Tibial nerve (tissue), 4 donors: ENCODE measurements at regions not wholly inside any gene's neighbourhood (a gene's known extent, or its start where the extent isn't known, plus 50 kb on each side); places are given as distances from the start of the nearest gene placed in this dataset.

Experiments used
- CTCF ChIP-seq, 5 experiments: fragments of 200-600 bp in 3 of 5; fragments of 450-650 bp in 2 of 5; sonication (generic) in 3 of 5; IDR thresholded peaks; one replicate each; pipeline ENCODE4 v1.5.1; 2016 to 2019; ENCODE audit warnings: antibody characterized with exemption in 5 of 5, mild to moderate bottlenecking in 3 of 5, moderate library complexity in 2 of 5
- EP300 ChIP-seq, 2 donors: sonication (generic); formaldehyde crosslinking; IDR thresholded peaks; one replicate each; pipeline ENCODE4 v1.6.1; 2017; ENCODE audit warnings: antibody characterized with exemption in 2 of 2, mild to moderate bottlenecking in 1 of 2
- POLR2A ChIP-seq, 2 donors: fragments of 450-650 bp; IDR thresholded peaks; one replicate each; pipeline ENCODE4 v1.6.1; 2017; ENCODE audit warnings: antibody characterized with exemption in 2 of 2, mild to moderate bottlenecking in 2 of 2, moderate library complexity in 2 of 2

- no peak for TF ChIP-seq CTCF (IDR thresholded peaks at IDR 0.05)
- TF ChIP-seq POLR2A (IDR thresholded peaks at IDR 0.05) = no peak
- no peak for TF ChIP-seq EP300 (IDR thresholded peaks at IDR 0.05)
Measured at GRCh38 chr22:27460591-27461347, 340.8 kb downstream of the MN1 start.
